KBM-7 (cell line): ENCODE measurements at regions not wholly inside any gene's neighbourhood (a gene's known extent, or its start where the extent isn't known, plus 50 kb on each side); places are given as distances from the start of the nearest gene placed in this dataset.
"Not testable (repeated sequence)": the region's sequence is repeated elsewhere in the genome, so short reads cannot be mapped to it uniquely, and the experiment has no call there.

ENCODE experiments used
- DNase-seq: peaks from one replicate; pipeline ENCODE4 v3.0.0-alpha.2; 2015
- in situ Hi-C: fragments of 300-500 bp; cut with MboI; formaldehyde crosslinking; loops from 2 replicates; pipeline ENCODE4 v1.14.3; 2020; ENCODE audit warnings: low sequenced_read_pairs, low pct_unique_long_range_greater_than_20kb, mixed read lengths

- in situ Hi-C loops, DNase-seq: not testable (repeated sequence)
These were observed 186.1 kb downstream of the LMLN start for GRCh38 chr3:198146070-198146469.

DNA sequence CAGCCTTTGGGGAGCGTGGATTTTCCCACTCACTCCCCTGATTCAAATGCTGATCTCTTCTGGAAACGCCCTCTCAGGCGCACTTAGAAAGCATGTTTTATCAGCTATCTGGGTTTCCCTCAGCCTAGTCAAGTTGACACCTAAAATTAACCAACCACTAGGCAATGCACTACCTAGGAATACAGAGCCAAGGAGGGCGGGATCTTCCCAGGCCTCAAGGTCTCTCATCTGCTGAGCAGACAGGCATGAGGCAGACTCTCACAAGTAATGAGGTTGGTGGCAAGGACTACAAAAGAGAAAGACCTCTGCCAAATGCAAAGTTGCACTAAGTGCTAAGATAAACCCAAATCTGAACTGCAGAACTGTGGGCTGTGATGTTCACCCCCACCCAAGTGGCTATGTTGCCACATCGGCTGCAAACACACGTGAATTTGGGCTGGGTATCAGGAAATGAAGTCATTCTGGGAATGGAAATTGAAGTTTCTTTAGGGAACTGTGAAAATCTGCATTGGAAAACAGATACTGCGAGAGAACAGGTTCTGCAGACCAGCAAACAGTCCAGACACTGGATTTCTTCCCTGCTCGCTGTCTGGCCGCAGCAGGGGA is 186.6 kb downstream of the LMLN start:
- in situ Hi-C loops, DNase-seq: not testable (repeated sequence)

DNA sequence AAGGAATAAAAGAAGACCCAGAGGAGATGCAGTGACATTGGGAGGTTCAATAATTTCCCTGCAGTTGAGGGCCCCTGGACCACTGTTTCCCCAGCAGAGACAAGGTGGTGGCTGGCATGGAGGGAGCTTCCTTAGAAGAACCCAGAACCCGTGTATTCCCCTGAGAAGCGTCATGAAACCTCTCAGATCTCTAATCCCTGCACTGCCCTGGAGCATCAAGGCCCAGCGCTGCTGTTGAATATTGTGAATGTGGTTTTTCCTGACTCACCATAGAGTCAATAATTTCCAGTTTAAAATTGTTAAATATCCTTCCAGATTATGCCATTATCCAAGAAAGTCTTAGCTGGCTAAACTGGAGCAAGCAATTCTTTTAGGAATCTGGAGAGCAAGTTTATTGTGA is 187.2 kb downstream of the LMLN start:
- DNase-seq, in situ Hi-C loops: not testable (repeated sequence)

GRCh38 chr3:198147993-198148392 is 188.0 kb downstream of the LMLN start:
- DNase-seq, in situ Hi-C loops: not testable (repeated sequence)

DNA sequence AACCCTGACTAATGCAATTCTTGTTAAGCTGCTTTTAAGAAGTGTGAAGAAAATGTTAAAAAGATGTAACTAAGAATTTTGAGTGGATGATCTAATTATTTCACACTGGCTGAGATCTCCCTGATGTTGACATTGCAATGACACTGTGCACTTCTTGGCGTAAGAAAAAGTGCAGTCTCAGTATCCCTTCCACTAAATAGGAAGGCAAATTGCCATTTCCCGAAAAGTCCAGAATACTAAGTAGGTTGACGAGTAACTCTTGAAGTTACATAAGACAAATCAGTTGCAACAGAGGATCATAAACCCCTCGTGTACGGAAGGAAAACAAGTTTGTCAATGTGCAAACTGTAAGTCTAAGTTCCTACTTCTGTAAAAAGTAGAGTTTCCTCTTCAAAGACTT is 189.9 kb downstream of the LMLN start:
- in situ Hi-C loops: not testable (repeated sequence)
- DNase-seq: peak; percentile 22

GRCh38 chr3:198151867-198152266 is 191.8 kb downstream of the LMLN start:
- in situ Hi-C loops, DNase-seq: not testable (repeated sequence)

DNA sequence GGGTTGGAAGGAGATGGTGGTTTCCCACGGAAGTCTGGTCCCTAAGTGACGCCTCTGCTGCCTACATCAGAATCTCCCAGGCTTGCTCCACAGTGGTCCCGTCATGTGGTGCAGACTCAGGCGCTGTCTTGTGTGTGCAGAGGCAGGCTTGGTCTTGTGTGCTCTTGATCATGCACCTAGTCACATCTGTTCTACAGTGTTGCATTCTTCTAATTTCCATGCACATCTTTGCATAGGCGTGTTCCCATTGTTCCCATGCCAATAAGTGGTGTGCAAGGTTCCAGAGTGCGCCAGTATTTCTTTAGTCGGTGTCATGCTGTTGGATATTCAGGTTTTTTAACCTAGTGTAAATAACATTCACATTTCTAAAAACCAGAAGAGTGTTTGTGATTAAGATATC is 195.8 kb downstream of the LMLN start:
- DNase-seq, in situ Hi-C loops: not testable (repeated sequence)

GRCh38 chr3:198157231-198157868 is 197.3 kb downstream of the LMLN start:
- DNase-seq, in situ Hi-C loops: not testable (repeated sequence)

DNA sequence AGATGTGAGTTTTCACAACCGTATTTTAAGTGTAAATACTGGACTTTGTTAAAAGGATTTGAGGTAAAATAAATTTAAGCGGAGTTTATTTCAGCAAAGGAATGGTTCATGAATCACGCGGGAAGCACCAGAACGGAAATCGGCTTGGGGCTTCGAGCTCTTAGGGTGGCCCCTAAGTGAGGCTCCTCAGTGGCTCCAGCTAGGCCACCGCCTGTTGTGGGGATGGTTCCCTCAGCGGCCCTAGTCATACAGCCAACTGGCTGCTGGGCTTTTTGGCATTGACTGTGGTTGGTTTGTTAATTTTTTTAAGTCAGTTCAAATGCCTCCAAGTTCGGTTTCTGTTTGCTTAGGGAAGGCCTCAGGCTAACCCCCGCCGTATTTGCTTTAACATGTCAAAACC is 198.0 kb downstream of the LMLN start:
- in situ Hi-C loops, DNase-seq: not testable (repeated sequence)

DNA sequence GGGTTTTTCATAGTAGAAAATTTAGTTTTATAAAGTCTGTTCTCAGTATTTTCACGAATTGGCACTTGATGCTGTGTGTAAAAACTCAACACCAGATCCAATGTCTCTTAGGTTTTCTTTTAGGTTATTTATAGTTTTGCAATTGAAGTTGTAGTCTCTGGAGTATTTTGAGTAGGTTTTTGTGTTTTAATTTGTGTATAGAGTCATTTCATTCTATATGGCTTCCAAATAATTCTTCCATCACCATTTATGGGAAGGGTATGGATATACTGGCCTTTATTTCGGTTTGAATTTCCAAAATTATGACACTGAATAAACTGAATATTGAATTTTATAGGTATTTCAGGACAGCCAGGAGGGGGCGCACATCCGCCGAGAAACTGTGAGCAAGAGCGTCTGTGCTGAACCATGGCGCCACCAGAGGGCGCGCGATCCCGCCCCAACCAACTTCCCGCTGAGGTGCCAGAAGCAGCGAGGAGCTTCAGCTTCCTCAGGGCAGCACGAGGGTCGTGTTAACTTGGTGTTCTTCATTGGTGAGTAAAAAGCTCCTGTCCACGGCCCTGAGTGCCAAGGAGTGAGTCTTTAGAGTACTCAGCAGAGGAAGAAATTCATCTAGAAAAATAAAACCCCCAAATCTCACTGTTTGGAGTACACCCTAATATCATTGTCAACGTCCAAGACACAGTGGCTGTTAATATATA is 207.5 kb downstream of the LMLN start:
- in situ Hi-C loops: not testable (repeated sequence)
- peak; percentile 62 for DNase-seq

GRCh38 chr3:198170781-198171180 is 210.8 kb downstream of the LMLN start:
- DNase-seq, in situ Hi-C loops: not testable (repeated sequence)

DNA sequence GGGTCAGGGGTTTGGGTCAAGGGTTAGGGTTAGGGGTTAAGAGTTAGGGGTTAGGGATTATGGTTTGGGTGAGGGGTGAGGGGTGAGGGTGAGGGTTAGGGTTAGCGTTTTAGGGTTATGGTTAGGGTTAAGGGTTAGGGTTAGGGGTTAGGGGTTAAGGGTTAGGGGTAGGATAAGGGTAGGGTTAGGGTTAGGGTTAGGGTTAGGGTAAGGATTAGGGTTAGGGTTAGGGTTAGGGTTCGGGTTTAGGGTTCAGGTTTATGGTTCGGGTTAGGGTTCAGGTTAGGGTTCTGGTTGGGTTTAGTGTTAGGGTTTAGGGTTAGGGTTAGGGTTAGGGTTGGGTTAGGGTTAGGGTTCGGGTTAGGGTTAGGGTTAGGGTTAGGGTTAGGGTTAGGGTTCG is 213.1 kb downstream of the LMLN start:
- DNase-seq, in situ Hi-C loops: not testable (repeated sequence)

- in situ Hi-C loops, DNase-seq: not testable (repeated sequence)
These were observed 214.0 kb downstream of the LMLN start for GRCh38 chr3:198173929-198174574.
